ENCODE measurements at regions not wholly inside any gene's neighbourhood (a gene's known extent, or its start where the extent isn't known, plus 50 kb on each side); places are given as distances from the start of the nearest gene placed in this dataset.

DNA sequence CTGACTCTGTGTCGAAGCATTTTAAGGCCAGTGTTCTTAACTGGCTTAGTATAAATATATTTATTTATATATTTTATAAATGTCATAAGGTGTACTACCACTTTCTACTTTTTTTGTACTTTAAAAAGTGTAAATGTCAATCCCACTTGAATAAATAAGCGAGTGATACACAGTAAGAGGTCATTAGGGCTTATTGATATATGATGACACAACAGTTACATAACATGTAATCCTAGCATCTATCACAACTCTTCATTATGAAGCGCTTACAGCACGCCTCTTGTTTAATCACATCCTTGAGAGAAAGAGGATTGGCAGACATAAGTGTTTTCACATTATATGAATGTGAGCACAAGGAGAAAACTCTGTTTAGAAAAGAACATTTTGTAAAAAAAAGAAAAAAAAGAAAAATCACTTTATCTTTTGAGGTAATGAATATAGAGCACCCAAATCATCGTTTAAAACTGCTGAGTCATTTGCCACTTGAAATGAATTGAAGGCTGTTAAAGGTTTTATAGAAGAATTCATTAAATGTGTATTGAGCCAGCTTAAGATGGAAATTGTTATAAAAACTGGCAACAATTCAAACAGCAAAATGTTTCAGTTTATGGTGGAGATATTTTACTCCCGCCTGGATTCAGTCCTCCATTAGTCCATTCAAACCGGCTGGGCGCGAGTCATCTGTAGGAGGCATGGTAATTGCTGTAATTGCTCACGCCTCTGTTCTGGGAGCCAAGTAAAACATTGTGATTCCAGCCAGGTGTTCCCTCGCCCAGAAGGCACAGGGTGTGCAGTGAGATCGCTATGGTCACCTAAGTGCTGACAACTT, 627.3 kb upstream of the KIRREL3 start:
- DNase-seq, result peak; percentile 21

DNA sequence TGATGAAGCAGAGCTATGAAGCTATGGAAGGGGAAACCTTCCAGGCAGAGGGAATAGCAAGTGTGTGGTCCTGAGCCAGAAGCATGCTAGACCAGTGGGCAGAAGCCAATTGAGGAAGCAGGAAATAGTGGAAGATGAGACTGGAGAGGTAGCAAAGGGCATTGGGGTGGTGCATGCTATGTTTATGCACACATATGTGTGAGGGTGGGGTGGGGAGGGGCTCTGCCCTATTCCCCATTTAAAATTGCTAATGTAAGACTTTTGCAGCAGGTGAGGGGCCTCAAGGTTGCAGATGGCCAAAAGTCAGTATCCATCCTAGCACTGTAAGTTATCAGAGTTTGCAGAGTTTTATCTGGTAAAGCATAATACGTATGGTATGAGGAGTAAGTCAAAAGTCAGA, 626.6 kb upstream of the KIRREL3 start:
- DNase-seq, result no peak

DNA sequence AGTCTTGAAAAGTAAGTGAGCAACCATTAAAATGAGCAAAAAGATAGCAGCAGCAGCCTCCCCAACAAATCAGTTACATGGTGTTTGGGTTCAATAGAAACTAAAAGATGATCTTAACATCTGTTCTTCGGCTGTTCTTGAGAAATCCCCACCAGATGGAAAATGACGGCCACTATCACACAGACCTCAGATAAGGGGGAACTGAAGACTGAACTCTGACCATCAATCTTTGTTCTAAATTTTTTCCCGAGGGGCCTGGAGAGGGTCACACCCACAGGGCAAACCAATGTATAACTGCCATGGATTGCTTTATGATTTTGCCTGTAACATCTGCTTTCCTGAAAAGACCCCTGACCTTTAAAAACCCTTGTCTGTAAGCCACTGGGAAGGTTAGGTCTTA, 624.8 kb upstream of the KIRREL3 start:
- DNase-seq, result no peak

DNA sequence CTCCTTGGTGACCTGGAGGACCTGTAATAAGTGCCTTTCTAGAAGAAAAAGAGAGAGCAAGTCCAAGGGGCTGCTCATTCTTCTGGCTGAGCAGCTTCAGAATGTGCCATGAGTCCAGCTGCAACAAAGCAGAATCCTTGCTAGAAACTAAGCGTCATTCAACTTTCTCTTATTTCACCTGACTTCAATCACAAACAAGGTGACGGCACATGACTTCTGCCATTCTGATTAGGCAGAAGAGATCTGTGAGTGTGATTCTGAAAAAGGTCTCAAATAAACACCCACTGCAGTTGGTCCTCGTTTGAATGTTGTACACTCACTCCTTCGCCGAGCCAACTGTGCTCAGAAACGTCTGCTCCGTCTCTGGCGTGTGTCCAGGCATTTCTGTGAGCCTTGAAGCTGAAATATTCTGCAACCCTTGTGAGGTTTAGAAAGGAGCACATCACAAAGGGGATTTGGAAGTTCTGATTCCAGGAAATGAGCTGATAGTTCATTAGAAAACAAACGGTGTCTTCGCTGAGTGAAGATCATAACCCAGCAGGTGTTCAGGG, 623.8 kb upstream of the KIRREL3 start:
- DNase-seq, result peak; percentile 44

DNA sequence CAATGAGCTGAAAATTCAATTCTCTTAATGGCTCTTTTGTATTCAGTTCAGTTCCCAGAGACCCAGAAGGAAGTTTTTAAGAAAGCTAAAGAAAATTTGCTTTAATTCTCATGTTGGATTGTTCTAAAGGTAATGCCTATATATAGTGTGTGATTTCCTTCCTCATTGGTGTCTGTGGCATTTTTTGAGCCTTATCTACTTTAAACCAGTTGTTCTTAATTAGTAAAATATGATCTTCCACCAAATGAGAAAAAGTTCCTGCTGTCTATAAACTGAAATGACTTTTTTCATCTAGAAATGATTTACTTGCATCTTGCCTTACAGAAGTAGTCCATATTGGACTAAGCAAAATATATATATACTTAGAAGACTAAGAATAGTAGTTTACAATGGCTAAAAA, 622.1 kb upstream of the KIRREL3 start:
- no peak for DNase-seq

DNA sequence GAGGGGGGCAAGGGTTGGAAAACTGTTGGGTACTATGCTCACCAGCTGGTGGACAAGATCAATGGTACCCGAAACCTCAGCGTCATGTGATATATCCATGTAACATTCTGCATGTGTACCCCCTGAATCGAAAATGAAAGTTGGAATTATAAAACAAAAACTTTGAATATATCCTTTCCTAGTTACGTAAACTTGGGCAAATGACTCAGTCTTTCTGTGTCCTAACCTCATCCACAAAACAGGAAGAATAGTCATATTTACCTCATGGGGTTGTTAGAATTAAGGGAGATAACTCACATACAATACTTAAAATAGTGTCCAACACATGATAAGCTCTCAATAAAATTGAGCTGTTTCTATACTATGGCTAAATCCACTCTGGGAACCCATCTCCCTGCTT, 620.1 kb upstream of the KIRREL3 start:
- DNase-seq, result no peak

DNA sequence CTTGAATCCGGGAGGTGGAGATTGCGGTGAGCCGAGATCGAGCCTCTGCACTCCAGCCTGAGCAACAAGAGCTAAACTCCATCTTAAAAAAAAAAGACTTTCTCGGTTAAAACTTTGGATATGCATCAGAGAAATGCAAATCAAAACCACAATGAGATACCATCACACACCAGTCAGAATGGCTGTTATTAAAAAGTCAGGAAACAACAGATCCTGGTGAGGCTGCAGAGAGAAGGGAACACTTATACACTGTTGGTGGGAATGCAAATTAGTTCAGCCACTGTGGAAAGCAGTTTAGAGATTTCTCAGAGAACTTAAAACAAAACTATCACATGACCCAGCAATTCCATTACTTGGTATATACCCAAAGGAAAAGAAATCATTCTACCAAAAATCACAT, 619.4 kb upstream of the KIRREL3 start:
- DNase-seq, result no peak

DNA sequence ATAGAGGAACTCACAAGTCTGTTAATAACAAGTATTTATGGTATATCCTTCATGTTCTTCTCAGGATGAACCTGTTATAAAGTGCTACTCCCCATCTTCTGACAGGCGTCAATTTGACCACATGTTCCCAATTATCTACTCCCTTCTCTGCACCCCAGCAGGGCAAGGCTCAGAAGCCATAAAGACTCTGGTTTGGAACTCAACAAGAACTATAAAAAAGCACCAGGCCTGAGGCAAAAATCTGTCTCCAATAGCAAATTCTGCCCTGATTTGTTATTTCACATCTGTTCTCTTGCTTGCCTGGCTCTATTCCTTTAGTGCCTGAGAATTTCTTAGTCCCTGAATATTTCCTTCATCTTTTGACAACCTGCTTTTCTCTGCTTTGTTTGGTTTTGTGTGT, 618.2 kb upstream of the KIRREL3 start:
- no peak for DNase-seq

DNA sequence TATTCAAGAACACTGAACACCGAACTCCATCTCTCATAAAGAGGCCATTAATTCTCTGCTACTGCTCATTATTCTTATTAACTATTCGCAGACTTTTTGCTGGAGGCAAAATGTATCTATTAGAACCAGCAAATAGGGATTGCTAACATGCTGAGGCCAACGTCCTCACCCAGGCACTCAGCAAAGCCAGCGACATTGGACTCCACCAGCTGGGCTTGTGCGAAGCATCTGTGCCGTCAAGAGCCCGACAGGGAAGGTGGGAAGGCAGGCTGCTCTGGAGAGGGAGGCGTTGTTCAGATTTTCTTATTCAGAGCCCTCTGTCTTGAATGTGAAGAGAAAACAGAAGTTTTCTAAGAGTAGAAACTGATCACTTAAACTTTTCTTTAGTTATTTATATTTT, 615.6 kb upstream of the KIRREL3 start:
- no peak for DNase-seq

DNA sequence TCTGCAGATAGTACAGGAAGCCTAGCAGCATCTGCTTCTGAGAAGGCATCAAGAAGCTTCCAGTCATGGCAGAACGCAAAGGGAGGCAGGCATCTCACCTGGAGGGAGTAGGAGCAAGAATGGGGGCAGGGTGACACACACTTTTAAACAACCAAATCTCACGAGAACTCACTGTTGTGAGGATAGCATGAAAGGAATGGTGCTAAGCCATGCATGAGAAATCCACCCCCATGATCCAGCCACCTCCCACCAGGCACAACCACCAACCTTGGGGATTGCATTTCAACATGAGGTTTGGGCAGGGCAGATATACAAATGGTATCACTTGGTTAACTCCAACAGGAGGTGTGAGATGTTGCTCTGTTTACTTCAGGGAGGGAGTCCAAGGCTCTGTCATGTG, 612.0 kb upstream of the KIRREL3 start:
- DNase-seq, result no peak

DNA sequence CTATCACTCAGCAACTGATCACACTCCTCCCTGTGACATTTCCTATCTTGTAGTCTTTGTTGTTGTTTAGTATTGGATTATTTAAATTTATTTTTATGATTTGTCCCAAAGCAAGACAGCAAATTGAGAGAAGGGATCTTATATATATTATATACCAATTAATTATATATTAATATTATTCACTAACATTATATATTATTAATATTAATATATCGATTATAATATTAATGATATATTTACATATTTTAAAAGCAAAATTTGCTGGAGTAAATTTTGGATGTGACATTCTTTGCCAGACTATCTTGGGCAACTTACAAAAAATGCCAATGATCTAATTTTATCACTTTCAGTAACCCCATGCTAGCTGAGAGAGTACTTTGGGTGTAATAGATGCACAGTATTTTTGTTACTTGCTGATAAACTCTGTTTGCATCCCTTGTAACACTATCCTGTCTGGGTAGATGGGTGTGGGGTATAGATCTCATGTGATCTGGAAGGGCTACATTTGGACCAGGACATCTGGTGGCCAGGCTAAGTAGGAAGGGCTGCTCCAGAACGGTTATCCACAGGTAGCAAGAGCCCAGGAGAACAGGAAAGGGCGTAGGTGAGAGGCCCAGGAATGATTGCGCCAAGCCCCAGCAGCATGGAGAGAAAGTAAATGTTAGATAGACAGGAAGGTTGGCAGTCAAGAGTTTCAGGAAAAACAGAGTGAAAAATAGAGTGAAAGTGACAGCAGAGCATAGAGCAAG, 608.6 kb upstream of the KIRREL3 start:
- no peak for DNase-seq

DNA sequence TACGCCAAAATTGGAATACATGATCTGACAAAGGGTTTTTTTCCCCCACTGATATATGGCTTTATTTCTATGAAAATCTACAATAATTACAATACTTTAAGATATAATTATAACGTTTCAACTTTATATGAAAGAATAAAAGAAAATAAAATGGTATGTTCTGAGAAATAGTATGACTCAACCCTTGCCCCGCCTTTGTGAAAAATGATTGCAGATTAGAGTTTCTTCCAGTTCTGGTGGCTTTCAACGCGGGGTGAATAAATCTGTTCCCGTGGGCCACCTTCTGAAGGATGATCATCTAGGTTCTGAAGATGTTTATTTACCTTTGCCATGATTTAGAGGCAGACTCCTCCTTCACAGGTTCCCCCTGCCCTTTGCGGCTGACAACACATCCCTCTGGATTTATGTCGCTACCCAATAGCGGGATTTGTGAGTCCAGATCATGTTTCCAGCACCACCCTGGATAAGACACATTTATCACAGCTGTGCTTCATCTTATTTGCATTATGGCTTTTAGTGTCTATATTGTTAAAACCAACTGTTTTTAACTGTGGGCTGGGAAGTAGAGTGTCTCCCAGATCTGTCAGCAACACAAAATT, 607.0 kb upstream of the KIRREL3 start:
- DNase-seq, result no peak

DNA sequence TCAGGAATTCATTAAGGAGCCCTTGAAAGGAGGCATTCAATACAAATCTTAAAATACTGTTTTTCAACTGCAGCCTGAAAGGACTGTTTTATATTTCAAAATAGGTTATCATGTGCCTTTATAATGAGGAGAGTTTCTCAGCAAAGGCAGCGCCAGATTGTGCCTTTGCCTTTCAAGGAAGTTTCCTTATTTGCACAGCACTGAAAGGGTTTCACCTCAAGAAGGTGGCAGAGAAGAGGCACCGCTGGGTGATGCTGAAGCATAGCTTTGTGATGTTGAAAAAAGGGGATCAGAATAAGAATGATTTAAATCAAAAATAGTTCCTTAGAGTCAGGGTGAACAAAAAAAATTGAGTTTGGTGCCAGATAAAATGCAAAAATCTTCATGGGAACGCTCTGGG, 601.0 kb upstream of the KIRREL3 start:
- no peak for DNase-seq

DNA sequence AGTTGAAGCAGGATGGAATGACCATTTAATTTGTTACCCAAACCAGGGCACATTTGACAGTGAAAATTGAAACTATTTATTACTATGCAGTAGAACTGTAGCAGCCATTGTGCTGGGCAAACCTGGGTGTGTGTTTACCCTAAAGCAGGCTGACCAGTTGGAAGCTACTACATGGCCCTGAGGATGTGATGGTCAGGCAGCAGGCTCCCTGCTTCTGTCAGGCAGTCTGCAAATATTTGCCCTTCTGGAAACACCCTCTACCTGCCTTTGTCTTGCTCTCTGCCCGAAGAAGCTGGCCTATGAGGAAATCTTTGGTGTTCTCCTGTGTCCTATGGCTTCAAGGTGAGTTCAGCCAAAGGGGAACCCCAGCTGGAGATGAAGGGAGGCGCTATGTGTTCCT, 600.1 kb upstream of the KIRREL3 start:
- DNase-seq, result no peak

DNA sequence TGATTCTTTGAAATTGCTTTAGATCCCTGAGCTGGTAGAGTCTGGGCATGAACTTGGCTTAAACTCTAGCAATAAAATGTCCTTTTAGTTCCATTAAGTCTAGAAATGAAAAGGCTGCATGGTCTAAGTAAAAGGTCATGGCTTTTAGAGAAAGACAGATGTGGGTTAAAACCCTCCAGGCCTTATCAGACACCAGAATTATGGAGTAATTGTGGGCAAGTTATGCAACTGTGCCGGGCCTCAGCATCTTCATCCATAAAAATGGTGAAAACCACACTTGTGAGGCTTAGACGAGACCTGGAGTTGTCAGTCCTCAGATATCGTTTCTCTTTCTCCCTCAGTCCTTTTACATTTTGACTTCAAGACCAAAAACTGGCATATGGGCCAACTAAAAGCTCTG, 597.9 kb upstream of the KIRREL3 start:
- DNase-seq, result no peak

DNA sequence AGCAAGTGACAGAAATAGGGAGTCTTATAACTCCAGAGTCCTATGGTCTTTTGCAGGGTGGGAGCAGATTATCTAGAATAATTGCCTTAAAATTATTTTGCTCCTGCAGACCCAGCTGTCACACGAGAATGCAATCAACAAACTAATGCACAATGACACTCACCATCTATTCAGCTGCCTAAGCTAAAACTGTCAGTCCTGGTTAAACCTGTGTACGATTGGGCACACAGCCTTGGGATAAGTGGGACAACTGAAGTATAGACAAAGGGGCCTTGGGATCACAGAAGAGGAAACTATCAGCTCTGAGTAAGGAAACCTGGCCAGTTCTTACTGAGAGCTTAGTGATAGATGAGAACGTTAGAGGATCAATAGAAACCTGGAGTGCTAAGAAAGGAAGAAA, 595.9 kb upstream of the KIRREL3 start:
- no peak for DNase-seq

DNA sequence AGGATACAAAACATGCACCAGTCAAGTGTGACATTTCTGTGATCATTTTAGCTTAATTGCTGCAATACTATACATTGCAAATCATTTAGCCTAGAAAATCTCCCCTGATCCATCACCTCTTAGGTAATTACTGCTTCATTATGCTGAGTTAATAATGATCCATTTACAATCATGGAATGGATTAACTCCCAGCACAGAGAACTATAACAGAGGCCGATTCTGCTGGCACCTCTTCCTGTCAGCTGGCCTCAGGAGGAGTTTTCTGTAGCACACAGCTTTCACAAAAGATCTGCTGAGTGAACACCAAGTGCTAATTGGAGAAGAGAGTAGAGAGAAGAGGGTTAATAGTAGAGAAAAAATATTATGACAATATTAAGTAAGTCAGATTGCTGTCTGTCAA, 591.8 kb upstream of the KIRREL3 start:
- DNase-seq, result no peak

DNA sequence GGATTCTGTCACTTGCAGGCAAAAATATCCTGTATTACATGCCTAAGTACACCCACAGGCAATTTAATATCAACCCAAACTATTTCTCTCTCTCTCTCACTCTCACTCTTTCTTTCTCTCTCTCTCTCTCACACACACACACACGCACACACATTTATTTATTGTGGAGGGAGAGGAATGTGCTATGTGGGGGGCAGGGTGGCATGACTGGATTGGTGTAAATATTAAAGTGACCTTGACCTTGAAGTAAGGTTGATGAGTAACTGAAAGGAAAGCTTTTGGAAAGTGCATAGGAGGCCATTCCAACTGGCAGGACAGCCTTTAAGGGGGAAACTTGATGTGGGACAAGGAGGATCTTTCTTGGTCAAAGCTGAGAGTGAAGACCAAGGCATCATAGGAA, 589.7 kb upstream of the KIRREL3 start:
- no peak for DNase-seq

DNA sequence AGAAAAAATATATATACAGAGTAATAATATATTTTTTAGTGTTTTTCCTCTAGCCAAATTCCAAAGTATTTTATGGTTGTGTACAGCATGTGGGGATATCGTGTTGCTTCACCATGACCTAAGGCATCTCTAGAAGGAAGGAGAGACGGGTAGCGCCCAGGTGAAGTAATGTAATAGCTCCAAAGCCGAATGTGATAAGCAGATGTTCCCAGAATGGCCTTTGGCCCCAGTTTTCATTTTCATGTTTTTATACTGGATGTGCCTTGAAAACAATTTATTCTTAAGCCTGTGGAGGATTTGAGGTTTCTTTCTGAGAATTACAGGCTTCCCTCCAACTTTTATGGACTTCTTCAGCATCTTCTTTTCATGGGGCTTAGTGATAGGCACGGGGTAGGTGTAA, 587.9 kb upstream of the KIRREL3 start:
- no peak for DNase-seq

DNA sequence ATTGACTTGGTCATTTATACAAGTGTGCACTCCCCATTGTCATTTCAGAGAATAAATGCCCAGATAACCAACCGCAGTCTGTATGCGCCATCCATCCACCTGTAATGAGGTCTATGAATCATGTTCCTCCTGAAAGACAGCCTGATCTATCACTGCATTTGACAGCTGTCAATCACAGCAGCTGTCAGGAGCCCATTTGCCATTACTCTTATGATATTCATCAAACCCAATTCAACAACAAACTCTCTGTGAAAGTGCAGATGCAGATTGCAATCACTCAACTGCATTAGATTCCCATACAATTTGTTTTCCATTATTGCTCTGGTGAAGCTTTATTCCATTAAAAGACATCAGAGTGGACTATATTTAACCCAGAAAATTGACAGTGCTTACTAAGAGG, 586.9 kb upstream of the KIRREL3 start:
- no peak for DNase-seq

DNA sequence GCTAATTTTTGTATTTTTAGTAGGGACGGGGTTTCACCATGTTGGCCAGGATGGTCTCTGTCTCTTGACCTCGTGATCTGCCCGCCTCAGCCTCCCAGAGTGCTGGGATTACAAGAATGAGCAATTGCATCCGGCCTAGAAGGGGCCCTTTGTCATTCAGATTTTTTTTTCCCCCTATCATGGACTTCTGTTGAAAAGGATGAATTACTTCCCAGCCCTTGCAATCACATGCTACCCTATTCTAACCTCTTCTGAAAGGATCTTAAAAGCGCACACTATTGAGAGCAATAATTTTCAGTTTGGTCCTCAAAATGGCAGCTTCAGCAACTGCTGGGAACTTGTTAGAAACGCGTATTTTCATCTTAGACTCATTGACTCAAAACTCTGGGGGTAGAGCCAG, 575.6 kb upstream of the KIRREL3 start:
- no peak for DNase-seq

DNA sequence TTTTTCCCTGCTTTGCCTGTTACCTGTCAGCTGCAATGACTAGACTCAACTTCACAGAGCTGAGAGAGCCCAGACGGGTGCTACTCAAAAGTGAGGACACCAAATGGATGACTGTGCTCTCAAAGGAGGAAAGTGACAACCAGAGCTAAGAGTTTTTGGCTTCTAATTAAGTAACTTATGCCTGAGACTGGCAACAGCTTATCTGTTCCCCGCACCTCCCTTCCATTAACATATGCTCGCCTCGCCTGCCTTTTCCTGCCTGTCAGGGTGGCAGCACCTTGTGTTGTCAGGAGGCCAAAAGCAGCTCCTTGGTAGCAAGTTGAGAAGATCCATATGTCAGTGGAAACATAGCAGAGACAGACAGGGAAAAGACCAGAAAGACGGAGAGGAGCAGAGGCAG, 573.9 kb upstream of the KIRREL3 start:
- no peak for DNase-seq

DNA sequence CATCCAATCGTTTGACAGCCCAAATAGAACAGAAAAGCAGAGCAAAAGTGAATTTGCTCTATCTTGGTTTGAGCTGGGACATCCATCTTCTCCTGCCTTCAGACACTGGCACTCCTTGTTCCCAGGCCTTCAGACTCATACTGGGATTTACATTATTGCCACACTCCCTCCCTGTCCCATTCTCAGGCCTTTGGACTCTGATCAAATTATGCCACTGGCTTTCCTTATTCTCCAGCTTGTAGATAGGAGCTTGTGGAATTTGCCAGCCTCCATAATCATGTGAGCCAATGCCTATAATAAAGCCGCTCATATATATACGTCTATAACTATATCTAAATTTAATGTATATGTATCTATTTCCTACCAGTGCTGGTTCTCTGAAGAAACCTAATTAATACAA, 568.3 kb upstream of the KIRREL3 start:
- no peak for DNase-seq
